Cerebellar nuclear complex (tissue), 1 donor: ENCODE measurements at regions not wholly inside any gene's neighbourhood (a gene's known extent, or its start where the extent isn't known, plus 50 kb on each side); places are given as distances from the start of the nearest gene placed in this dataset.
"Not testable (repeated sequence)": the region's sequence is repeated elsewhere in the genome, so short reads cannot be mapped to it uniquely, and the experiment has no call there.

Experiments
- DNase-seq, 2 experiments: peaks; one replicate each; lab custom pipeline; 2025; lab: John Stamatoyannopoulos, UW

DNA sequence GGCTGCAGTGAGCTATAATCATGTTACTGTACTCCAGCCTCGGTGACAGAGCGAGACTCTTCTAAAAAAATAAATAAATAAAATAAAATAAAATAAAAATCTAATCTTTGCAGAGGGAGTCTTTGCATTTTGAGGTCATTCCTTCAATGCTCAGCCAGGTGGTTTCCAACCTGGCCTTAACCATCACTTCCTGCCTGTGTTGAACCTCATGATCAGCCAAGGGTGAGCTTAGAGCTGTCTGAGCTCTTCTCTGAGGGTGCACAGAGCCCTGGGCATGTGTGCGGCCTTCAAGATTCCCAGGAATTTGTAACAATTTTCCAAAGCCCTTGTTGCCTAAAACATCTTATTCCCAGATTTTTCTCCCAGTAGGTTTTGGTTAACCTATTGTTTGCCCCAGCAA lies 94.3 kb downstream of the KCNJ12 start:
- DNase-seq: not testable (repeated sequence)

GRCh38 chr17:21470861-21471260 lies 94.7 kb downstream of the KCNJ12 start:
- DNase-seq: no peak

DNA sequence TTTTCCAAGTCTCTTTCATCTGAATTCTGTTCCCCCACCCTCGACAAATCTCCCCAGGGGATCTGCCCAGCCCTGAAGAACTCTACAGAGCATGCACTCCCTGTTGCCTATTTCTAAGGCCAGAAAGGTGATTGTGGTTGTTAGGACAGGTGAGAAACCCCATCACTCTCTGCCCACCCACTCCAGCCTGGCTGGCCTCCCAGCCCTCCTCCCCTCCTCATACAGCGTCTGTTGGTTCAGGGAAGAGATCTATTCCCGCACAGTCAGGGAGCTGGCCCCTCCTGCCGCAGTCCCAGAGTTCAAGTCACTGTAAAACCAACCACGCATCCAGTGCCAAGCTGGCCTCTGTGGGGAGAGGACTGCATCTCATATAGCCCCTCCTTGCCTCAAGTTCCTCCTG lies 98.7 kb downstream of the KCNJ12 start:
- DNase-seq: no peak

DNA sequence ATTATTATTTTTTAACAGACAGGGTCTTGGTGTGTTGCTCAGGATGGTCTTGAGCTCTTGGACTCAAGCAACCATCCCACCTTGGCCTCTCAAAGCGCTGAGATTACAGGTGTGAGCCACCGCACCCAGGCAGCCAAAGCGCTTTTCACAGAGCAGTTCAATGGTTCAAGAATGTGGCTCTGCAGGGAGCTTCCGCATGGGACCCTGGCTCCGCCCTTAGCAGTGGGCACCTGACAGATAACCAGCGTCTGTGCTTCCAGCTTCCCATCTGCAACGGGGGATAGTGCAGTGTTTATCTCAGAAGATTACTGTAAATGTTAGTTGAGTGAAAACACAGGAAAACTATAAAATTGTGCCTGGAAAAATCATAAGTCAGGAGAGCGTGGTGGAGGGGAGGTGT lies 99.4 kb downstream of the KCNJ12 start:
- DNase-seq: no peak

GRCh38 chr17:21476867-21477266 lies 100.7 kb downstream of the KCNJ12 start:
- DNase-seq: no peak

DNA sequence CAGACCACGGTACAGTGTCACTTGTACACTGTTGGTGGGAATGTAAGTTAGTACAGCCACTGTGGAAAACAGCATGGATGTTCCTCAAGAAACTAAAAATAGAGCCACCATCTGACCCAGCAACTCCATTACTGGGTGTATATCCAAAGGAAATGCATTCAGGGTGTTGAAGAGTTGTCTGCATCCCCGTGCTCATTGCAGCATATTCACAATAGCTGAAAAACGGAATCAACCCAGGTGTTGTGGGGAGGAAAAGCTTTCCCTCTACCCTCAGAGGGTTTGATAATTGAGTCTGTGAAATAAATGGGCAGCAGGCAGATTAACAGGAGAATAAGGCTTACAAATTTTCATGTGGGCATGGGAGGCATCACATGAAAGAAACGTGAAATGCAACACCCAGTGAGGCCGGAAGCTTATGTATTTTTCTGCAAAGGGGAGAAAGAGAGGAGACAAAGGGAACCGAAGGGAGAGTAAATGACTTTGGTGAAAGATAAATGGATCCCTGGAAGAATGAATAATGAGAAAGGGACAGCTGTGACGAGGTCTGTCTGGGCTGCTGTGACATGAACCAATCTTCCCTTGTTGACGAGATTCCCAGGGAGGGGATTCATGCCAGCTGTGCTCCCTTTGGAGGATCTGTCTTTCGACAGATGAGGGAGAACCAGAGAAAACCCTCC lies 106.2 kb downstream of the KCNJ12 start:
- no peak for DNase-seq

GRCh38 chr17:21488043-21488442 lies 111.9 kb downstream of the KCNJ12 start:
- DNase-seq: not testable (repeated sequence)

DNA sequence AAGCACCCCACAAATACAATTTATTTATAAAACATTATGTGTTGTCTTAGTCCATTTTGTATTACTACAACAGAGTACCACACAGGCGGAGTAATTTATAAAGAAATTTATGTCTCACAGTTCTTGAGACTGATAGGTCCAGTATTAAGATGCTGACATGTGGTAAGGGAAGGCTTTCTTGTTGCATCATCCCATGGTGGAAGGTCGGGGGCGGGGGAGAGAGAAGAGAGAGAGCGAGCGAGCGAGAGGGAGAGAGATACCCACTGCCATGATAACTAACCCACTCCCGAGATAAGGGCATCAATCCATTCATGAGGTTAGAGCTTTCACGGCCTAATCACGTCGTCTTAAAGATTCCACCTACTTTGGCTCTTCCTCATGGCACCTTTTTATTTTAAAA lies 117.8 kb downstream of the KCNJ12 start:
- no peak for DNase-seq

- DNase-seq: no peak
Measured at GRCh38 chr17:21495281-21495680, 119.1 kb downstream of the KCNJ12 start.

DNA sequence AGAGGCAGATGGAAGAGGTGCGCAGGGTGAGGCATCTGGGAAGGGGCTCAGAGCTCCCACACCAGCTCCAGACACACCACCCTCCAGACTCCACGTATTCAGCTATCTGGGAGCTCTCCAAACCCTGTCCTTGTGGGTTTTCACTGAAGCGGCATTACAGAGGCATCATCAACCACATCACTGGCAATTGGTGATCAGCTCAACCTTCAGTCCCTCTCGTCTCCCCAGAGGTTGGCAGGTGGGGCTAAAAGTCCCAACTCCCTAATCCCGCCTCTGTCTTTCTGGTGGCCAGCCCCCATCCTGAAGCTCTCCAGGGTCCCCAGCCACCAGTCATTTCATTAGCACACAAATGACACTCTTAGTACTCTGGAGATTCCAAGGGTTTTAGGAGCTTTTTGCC lies 123.9 kb downstream of the KCNJ12 start:
- DNase-seq: no peak

DNA sequence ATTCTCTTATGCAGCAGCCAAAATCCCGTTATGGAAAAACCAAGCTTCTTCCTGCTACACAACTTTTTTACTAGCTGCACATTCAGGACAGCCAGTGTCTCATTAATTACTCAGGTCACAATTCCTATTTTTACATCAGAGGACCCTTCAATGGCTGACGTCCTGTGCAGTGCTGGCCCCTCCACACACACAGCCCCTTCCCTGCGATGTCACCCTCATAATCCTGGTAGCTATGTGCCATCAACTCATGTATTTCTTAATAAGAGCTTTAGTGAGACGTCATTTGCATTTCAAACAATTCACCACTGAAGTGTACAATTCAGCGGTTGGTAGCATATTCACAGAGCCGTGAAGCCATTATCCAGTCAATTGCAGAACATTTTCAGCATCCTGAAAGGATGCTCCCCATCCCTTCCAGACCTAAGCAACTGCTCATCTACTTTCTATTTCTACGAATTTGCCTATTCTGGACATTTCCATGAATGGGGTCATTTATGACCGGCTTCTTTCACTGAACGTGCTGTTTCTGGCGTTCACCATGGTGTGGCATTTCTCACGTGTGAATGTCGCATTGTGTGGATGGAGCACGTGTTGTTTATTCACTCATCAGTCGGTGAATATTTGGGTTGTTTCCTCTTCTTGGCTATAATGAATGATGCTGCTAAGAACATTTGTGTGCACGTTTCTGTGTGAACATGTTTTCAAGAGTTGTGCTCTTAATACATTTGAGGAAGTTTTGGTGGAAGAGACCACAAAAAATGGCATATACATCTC lies 126.0 kb downstream of the KCNJ12 start:
- DNase-seq: not testable (repeated sequence)

DNA sequence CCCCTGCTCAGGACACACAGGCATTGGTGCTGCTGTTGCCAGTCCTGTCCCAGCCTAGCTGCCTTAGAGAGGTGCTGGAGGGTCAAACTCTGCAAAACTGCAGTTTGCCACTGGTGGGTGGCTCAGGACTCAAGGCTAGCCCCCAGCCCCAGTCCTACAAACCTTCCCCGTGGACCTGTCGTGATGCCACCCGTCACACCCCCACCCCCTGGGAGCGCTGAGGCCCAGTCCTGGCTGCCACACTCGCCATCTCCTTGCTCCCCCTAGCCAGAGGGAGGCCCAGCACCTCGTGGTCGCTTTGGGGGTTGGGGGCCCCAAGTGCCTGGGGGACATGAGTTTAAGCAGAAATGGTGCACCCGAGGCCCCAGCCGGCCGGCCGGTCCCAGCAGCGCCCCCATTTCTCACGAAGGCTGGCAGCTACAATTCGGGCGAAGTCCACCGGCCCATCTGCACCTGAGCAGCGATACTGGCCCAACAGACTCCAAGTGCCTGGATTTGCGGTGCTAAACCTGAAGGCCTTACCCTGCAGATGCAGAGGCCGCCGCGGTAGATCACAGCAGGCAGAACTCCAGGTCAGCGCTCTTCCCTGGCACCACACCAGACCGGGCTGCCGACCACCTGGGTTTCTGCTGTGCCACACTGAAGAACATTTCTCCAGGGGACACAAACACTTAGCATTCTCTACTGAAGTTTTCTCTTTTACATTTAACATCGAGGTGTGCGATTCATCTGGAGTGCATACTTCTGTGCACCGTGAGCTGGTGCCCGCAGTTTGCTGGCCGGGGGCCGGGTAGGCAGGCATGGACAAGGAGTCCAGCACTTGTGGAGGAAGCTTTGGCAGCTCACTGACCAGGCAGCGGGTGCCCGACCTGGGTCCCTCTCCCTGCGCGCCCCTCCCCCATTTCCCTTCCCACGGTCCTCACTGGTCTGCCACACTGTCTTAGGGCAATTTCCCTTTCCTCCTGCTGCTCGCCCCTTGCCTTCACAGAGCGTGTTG lies 130.0 kb downstream of the KCNJ12 start:
- no peak for DNase-seq

DNA sequence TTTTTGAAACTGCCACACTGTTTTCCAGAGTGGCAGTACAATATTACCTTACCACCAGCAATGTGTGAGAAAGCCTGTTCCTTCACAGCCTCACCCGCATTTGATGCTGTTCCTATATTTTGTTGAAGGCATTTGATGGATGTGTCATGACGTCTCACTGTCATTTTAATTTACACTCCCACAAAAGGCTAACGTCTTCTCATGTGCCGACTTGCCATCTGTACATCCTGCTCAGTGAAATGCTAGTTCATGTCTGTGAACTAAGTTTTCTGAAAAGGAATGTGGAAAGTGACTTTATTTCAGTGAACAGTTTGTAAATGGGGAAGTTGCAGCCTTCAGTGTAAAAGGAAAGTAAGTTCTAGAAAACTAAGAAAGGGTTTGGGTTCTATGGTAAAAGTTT lies 131.6 kb downstream of the KCNJ12 start:
- not testable (repeated sequence) for DNase-seq

- no peak for DNase-seq
Measured at GRCh38 chr17:21508211-21508610, 132.1 kb downstream of the KCNJ12 start.

GRCh38 chr17:21509356-21509755 lies 133.2 kb downstream of the KCNJ12 start:
- not testable (repeated sequence) for DNase-seq

GRCh38 chr17:21510686-21511362 lies 134.7 kb downstream of the KCNJ12 start:
- DNase-seq: no peak

DNA sequence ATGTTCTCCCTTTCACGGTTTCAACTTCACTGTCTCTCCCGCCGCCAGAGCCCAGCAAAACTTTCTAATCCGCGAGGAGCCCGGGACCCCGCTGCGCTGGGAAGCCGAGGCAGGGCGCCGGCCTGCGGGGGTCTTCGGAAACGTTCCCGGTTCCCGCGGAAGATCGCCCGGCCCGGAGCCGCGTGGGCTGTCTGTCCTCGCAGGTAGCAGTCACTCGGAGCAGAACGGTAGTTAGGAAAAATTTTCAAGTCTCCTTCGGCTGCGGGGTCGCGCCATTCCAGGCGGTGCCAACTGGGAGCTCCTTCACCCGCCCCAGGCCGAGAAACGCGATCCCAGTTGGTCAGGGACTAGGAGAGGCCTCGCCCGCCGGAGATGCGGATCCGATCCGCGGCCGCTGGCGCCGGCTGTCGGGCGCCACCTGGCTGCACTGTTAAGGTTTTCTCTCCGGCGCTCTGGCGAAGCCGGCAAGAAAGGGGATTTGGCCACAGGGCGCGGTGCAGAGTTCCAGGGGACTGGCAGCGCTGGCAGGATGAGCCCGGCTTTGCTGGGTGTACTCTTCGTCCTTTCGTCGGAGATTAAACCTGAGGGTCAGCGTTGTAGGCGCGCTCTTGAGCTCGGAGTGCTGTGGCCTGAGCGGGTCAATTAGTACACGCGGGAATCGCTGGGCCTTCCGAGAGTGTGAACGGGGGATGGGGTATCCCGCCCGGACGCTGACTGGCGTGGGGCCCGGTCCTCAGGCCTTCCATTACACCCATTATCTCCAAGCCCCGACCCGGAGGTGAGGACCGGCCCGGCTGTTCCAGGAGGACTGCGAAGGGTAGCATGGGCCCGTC lies 135.4 kb downstream of the KCNJ12 start:
- peak; percentile 40 to 55 for DNase-seq

DNA sequence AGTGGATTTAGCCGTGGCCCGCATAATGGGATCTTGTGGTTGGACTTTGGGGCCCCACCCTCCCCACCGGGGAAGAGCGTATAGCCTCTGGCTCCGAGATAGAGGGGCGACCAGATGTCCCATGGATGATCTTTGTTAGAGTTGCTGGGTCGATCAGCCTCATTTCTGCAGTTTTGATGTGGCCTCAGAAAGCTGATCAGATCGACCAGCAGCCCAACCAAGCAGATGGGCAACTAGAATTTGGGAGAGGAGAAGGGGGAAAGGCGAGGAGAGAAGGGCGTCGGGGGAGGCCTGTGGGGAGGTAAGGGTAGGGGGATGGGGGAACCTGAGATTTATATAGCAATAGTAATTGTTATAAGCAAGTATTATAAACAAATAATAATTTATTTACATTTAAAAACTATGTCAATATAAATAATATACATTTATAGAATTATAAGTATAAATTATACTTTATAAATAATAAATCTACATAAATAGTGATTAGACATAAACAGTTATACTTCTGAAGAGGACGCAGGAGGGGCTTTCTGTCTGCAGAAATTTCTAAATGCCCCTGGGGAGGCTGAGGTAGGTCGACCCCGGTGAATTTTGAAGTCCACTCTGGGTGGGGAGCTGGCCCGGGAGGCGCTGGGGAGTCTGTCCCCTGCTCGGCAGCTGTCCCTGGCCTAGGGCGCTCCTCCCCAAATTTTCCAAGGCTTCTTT lies 136.3 kb downstream of the KCNJ12 start:
- no peak for DNase-seq

GRCh38 chr17:21513012-21513570 lies 136.9 kb downstream of the KCNJ12 start:
- DNase-seq: peak in 1 of 2 experiments; percentile 30

DNA sequence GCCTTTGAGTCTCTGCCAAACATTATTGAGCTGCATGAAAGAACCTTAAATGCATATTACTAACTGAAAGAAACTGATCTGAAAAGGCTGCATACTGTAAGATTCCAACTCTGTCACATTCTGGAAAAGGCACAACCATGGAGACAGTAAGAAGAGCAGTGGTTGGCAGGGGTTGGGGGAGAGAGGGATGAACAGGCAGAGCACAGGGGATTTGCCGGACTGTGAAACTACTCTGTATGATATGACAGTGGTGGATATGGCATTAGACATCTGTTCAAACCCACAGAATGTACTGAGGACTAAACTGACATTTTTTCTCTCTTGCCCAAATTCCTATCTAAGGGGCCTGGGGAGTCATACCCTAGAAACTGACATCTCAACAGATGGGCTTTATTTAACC lies 138.4 kb downstream of the KCNJ12 start:
- DNase-seq: not testable (repeated sequence)
